GM03348 (cell line): ENCODE measurements at regions not wholly inside any gene's neighbourhood (a gene's known extent, or its start where the extent isn't known, plus 50 kb on each side); places are given as distances from the start of the nearest gene placed in this dataset.

Source experiments
- DNase-seq: peaks from one replicate; pipeline ENCODE4 v3.0.0; 2012; ENCODE audit warnings: low spot score

- DNase-seq, result no peak
These were observed 165.6 kb upstream of the TMCC3 start for GRCh38 chr12:94815958-94816357.

- no peak for DNase-seq
These were observed 165.1 kb upstream of the TMCC3 start for GRCh38 chr12:94815450-94815849.

GRCh38 chr12:94813314-94813713 is 163.0 kb upstream of the TMCC3 start:
- no peak for DNase-seq

GRCh38 chr12:94812345-94812744 is 162.0 kb upstream of the TMCC3 start:
- no peak for DNase-seq

- no peak for DNase-seq
These were observed 161.3 kb upstream of the TMCC3 start for GRCh38 chr12:94811611-94812010.

GRCh38 chr12:94807951-94808350 is 157.6 kb upstream of the TMCC3 start:
- DNase-seq, result no peak

- no peak for DNase-seq
These were observed 156.3 kb upstream of the TMCC3 start for GRCh38 chr12:94806617-94807016.

- peak; percentile 50 for DNase-seq
These were observed 155.6 kb upstream of the TMCC3 start for GRCh38 chr12:94805749-94806529.

- DNase-seq, result no peak
These were observed 153.6 kb upstream of the TMCC3 start for GRCh38 chr12:94803939-94804338.

- DNase-seq, result no peak
These were observed 152.4 kb upstream of the TMCC3 start for GRCh38 chr12:94802796-94803195.

GRCh38 chr12:94801745-94802144 is 151.4 kb upstream of the TMCC3 start:
- no peak for DNase-seq

- no peak for DNase-seq
These were observed 148.8 kb upstream of the TMCC3 start for GRCh38 chr12:94799136-94799535.

GRCh38 chr12:94798113-94798512 is 147.8 kb upstream of the TMCC3 start:
- no peak for DNase-seq

GRCh38 chr12:94795520-94795919 is 145.2 kb upstream of the TMCC3 start:
- peak; percentile 67 for DNase-seq

- no peak for DNase-seq
These were observed 144.7 kb upstream of the TMCC3 start for GRCh38 chr12:94795044-94795443.

- no peak for DNase-seq
These were observed 142.8 kb upstream of the TMCC3 start for GRCh38 chr12:94793191-94793595.

- no peak for DNase-seq
These were observed 142.3 kb upstream of the TMCC3 start for GRCh38 chr12:94792693-94793092.

- DNase-seq, result no peak
These were observed 141.6 kb upstream of the TMCC3 start for GRCh38 chr12:94791933-94792332.

- no peak for DNase-seq
These were observed 140.5 kb upstream of the TMCC3 start for GRCh38 chr12:94790825-94791224.

- DNase-seq, result no peak
These were observed 140.0 kb upstream of the TMCC3 start for GRCh38 chr12:94790370-94790769.

GRCh38 chr12:94789510-94790225 is 139.3 kb upstream of the TMCC3 start:
- no peak for DNase-seq

- DNase-seq, result no peak
These were observed 137.9 kb upstream of the TMCC3 start for GRCh38 chr12:94788298-94788697.

GRCh38 chr12:94786906-94787305 is 136.5 kb upstream of the TMCC3 start:
- no peak for DNase-seq

GRCh38 chr12:94783862-94784261 is 133.5 kb upstream of the TMCC3 start:
- DNase-seq, result peak; percentile 44
